Uterus (tissue), 2 donors: ENCODE measurements at regions not wholly inside any gene's neighbourhood (a gene's known extent, or its start where the extent isn't known, plus 50 kb on each side); places are given as distances from the start of the nearest gene placed in this dataset.
"Not testable (repeated sequence)": the region's sequence is repeated elsewhere in the genome, so short reads cannot be mapped to it uniquely, and the experiment has no call there.

ENCODE experiments used
- CTCF ChIP-seq, 4 experiments: fragments of 200-600 bp in 2 of 4; fragments of 450-650 bp in 2 of 4; sonication (generic) in 2 of 4; IDR thresholded peaks; one replicate each; pipeline ENCODE4 v1.5.1; 2016 to 2019; ENCODE audit warnings: antibody characterized with exemption in 4 of 4, mild to moderate bottlenecking in 2 of 4, moderate library complexity in 1 of 4
- POLR2A ChIP-seq, 2 donors: fragments of 450-650 bp; IDR thresholded peaks; one replicate each; pipeline ENCODE4 v1.6.1; 2016; ENCODE audit warnings: antibody characterized with exemption in 2 of 2, mild to moderate bottlenecking in 1 of 2, moderate library complexity in 1 of 2

- TF ChIP-seq CTCF, POLR2A (IDR thresholded peaks at IDR 0.05): not testable (repeated sequence)
These were observed 220.9 kb downstream of the VAPA start for GRCh38 chr18:10134749-10135148.
